HG02943 (cell line): ENCODE measurements at regions not wholly inside any gene's neighbourhood (a gene's known extent, or its start where the extent isn't known, plus 50 kb on each side); places are given as distances from the start of the nearest gene placed in this dataset.
A peak's percentile ranks its signal among the peaks of the same experiment; 100 is the strongest.

Experiments
- ATAC-seq: cut with Tn5 transposase; IDR thresholded peaks from one replicate; pipeline ENCODE4 v1.9.1; 2021; ENCODE audit warnings: mild to moderate bottlenecking, low read depth, moderate library complexity; ENCODE audit not compliant: unreplicated experiment

GRCh38 chr4:163621821-163622220 lies 127.3 kb downstream of the TMA16 start:
- ATAC-seq, result no peak

- ATAC-seq, result no peak
Measured at GRCh38 chr4:163622379-163623035, 128.0 kb downstream of the TMA16 start.

- ATAC-seq, result no peak
Measured at GRCh38 chr4:163623787-163624186, 129.3 kb downstream of the TMA16 start.

- ATAC-seq, result no peak
Measured at GRCh38 chr4:163624727-163625126, 130.2 kb downstream of the TMA16 start.

- no peak for ATAC-seq
Measured at GRCh38 chr4:163631288-163631687, 136.8 kb downstream of the TMA16 start.

- no peak for ATAC-seq
Measured at GRCh38 chr4:163638909-163639308, 144.4 kb downstream of the TMA16 start.

GRCh38 chr4:163649557-163650091 lies 155.1 kb downstream of the TMA16 start:
- no peak for ATAC-seq

- no peak for ATAC-seq
Measured at GRCh38 chr4:163651761-163652160, 157.3 kb downstream of the TMA16 start.

- no peak for ATAC-seq
Measured at GRCh38 chr4:163654621-163655020, 160.1 kb downstream of the TMA16 start.

- ATAC-seq, result no peak
Measured at GRCh38 chr4:163660636-163661035, 166.1 kb downstream of the TMA16 start.

- ATAC-seq, result no peak
Measured at GRCh38 chr4:163662768-163663167, 168.3 kb downstream of the TMA16 start.

GRCh38 chr4:163663454-163664225 lies 169.2 kb downstream of the TMA16 start:
- peak; percentile 71 for ATAC-seq

GRCh38 chr4:163665101-163665500 lies 170.6 kb downstream of the TMA16 start:
- no peak for ATAC-seq

GRCh38 chr4:163665521-163666331 lies 171.2 kb downstream of the TMA16 start:
- ATAC-seq, result no peak

- no peak for ATAC-seq
Measured at GRCh38 chr4:163666332-163666873, 171.9 kb downstream of the TMA16 start.

GRCh38 chr4:163672751-163673150 lies 178.3 kb downstream of the TMA16 start:
- no peak for ATAC-seq

- no peak for ATAC-seq
Measured at GRCh38 chr4:163673848-163674697, 179.6 kb downstream of the TMA16 start.

GRCh38 chr4:163679189-163679588 lies 184.7 kb downstream of the TMA16 start:
- no peak for ATAC-seq

GRCh38 chr4:163680386-163681098 lies 186.1 kb downstream of the TMA16 start:
- no peak for ATAC-seq
